ACC112 (cell line): ENCODE measurements at regions not wholly inside any gene's neighbourhood (a gene's known extent, or its start where the extent isn't known, plus 50 kb on each side); places are given as distances from the start of the nearest gene placed in this dataset.

ENCODE experiments used
- H2AFZ ChIP-seq: fragments of 200-600 bp; sonication (generic); one replicate; pipeline ENCODE4 v1.6.0; 2017; ENCODE audit warnings: antibody characterized with exemption, low read length; ENCODE audit not compliant: unreplicated experiment
- H3K27ac ChIP-seq: fragments of 200-600 bp; sonication (generic); 2 replicates; pipeline ENCODE4 v1.5.1; 2014; ENCODE audit warnings: low read depth, mild to moderate bottlenecking, antibody characterized with exemption, low read length, moderate library complexity
- H3K27me3 ChIP-seq: fragments of 200-600 bp; sonication (generic); 2 replicates; pipeline ENCODE4 v1.6.1; 2014; ENCODE audit warnings: mild to moderate bottlenecking, antibody characterized with exemption, low read length, moderate library complexity, mixed read lengths; ENCODE audit not compliant: insufficient read depth
- H3K36me3 ChIP-seq: fragments of 200-600 bp; sonication (generic); 2 replicates; pipeline ENCODE4 v1.6.1; 2016; ENCODE audit warnings: mild to moderate bottlenecking, antibody characterized with exemption, low read length, moderate library complexity, mixed read lengths; ENCODE audit not compliant: insufficient read depth
- H3K4me1 ChIP-seq: fragments of 200-600 bp; sonication (generic); one replicate; pipeline ENCODE4 v1.6.1; 2016; ENCODE audit warnings: low read length, mixed read lengths; ENCODE audit not compliant: insufficient read depth, unreplicated experiment, control insufficient read depth
- H3K4me3 ChIP-seq: fragments of 200-600 bp; sonication (generic); 2 replicates; pipeline ENCODE4 v1.5.1; 2014; ENCODE audit warnings: mild to moderate bottlenecking, low read depth, low read length
- H3K79me2 ChIP-seq: fragments of 200-600 bp; sonication (generic); one replicate; pipeline ENCODE4 v1.6.0; 2016; ENCODE audit warnings: low read length; ENCODE audit not compliant: control insufficient read depth, unreplicated experiment, insufficient read depth

GRCh38 chr17:71753070-71753469 is 367.8 kb upstream of the SOX9 start:
- no peaks in the 10 kb centered on the region for H3K36me3 ChIP-seq
- H3K4me3 ChIP-seq, result no peak overlapping the region
- H3K27me3 ChIP-seq, result no peaks in the 10 kb centered on the region
- H3K79me2 ChIP-seq, result no peaks in the 10 kb centered on the region
- H3K27ac ChIP-seq, result no peak overlapping the region
- H2AFZ ChIP-seq, result no peak overlapping the region
- no peaks in the 10 kb centered on the region for H3K4me1 ChIP-seq

GRCh38 chr17:71757156-71757555 is 363.7 kb upstream of the SOX9 start:
- Histone ChIP-seq H3K79me2 (no peaks in the 10 kb centered on the region), H3K36me3 (no peaks in the 10 kb centered on the region), H3K27ac (no peak overlapping the region), H2AFZ (no peak overlapping the region), H3K4me3 (no peak overlapping the region), H3K4me1 (no peaks in the 10 kb centered on the region), H3K27me3 (no peaks in the 10 kb centered on the region)

- no peaks in the 10 kb centered on the region for H3K4me1 ChIP-seq
- H3K27ac ChIP-seq, result no peak overlapping the region
- no peaks in the 10 kb centered on the region for H3K36me3 ChIP-seq
- H3K27me3 ChIP-seq, result no peaks in the 10 kb centered on the region
- H3K4me3 ChIP-seq, result no peak overlapping the region
- H2AFZ ChIP-seq, result no peak overlapping the region
- H3K79me2 ChIP-seq, result no peaks in the 10 kb centered on the region
These were observed 362.9 kb upstream of the SOX9 start for GRCh38 chr17:71757956-71758355.

GRCh38 chr17:71759422-71760060 is 361.3 kb upstream of the SOX9 start:
- Histone ChIP-seq H3K4me1 (no peaks in the 10 kb centered on the region), H3K4me3 (no peak overlapping the region), H3K79me2 (no peaks in the 10 kb centered on the region), H3K27me3 (no peaks in the 10 kb centered on the region), H3K36me3 (no peaks in the 10 kb centered on the region), H2AFZ (peak overlapping the region; percentile 8), H3K27ac (no peak overlapping the region)

GRCh38 chr17:71760062-71760720 is 360.6 kb upstream of the SOX9 start:
- Histone ChIP-seq H3K27me3 (no peaks in the 10 kb centered on the region), H3K27ac (no peak overlapping the region), H3K79me2 (no peaks in the 10 kb centered on the region)

GRCh38 chr17:71762526-71762925 is 358.3 kb upstream of the SOX9 start:
- Histone ChIP-seq H3K36me3 (no peaks in the 10 kb centered on the region), H3K4me3 (no peak overlapping the region), H2AFZ (no peak overlapping the region), H3K27ac (no peak overlapping the region), H3K4me1 (no peaks in the 10 kb centered on the region), H3K27me3 (no peaks in the 10 kb centered on the region), H3K79me2 (no peaks in the 10 kb centered on the region)

More at GRCh38 chr17:71760062-71760720, 360.6 kb upstream of the SOX9 start:
- Histone ChIP-seq H3K36me3 (no peaks in the 10 kb centered on the region), H2AFZ (no peak overlapping the region), H3K4me3 (no peak overlapping the region), H3K4me1 (no peaks in the 10 kb centered on the region)

- Histone ChIP-seq H3K4me3 (no peak overlapping the region), H2AFZ (no peak overlapping the region), H3K27ac (no peak overlapping the region), H3K36me3 (no peaks in the 10 kb centered on the region), H3K4me1 (no peaks in the 10 kb centered on the region), H3K79me2 (no peaks in the 10 kb centered on the region), H3K27me3 (no peaks in the 10 kb centered on the region)
These were observed 356.3 kb upstream of the SOX9 start for GRCh38 chr17:71764505-71764904.

- H3K4me3 ChIP-seq, result no peak overlapping the region
- H3K27ac ChIP-seq, result no peak overlapping the region
- no peaks in the 10 kb centered on the region for H3K79me2 ChIP-seq
- no peaks in the 10 kb centered on the region for H3K36me3 ChIP-seq
- no peaks in the 10 kb centered on the region for H3K27me3 ChIP-seq
- no peaks in the 10 kb centered on the region for H3K4me1 ChIP-seq
- H2AFZ ChIP-seq, result no peak overlapping the region
These were observed 355.4 kb upstream of the SOX9 start for GRCh38 chr17:71765437-71765836.

- no peaks in the 10 kb centered on the region for H3K27me3 ChIP-seq
- no peaks in the 10 kb centered on the region for H3K4me1 ChIP-seq
- no peak overlapping the region for H2AFZ ChIP-seq
- H3K4me3 ChIP-seq, result no peak overlapping the region
- H3K27ac ChIP-seq, result no peak overlapping the region
- H3K79me2 ChIP-seq, result no peaks in the 10 kb centered on the region
- no peaks in the 10 kb centered on the region for H3K36me3 ChIP-seq
These were observed 351.0 kb upstream of the SOX9 start for GRCh38 chr17:71769850-71770249.

GRCh38 chr17:71777048-71777640 is 343.7 kb upstream of the SOX9 start:
- H3K27ac ChIP-seq, result no peak overlapping the region

GRCh38 chr17:71779482-71779881 is 341.3 kb upstream of the SOX9 start:
- no peak overlapping the region for H3K4me3 ChIP-seq
- no peaks in the 10 kb centered on the region for H3K79me2 ChIP-seq
- H3K27me3 ChIP-seq, result no peaks in the 10 kb centered on the region
- no peak overlapping the region for H2AFZ ChIP-seq
- H3K4me1 ChIP-seq, result peaks cover 10% of the 10 kb centered on the region
- H3K36me3 ChIP-seq, result no peaks in the 10 kb centered on the region
- H3K27ac ChIP-seq, result no peak overlapping the region

More at GRCh38 chr17:71777048-71777640, 343.7 kb upstream of the SOX9 start:
- no peaks in the 10 kb centered on the region for H3K27me3 ChIP-seq
- no peaks in the 10 kb centered on the region for H3K36me3 ChIP-seq
- peaks cover 5% of the 10 kb centered on the region for H3K4me1 ChIP-seq
- H3K4me3 ChIP-seq, result peak overlapping the region; percentile 65
- no peaks in the 10 kb centered on the region for H3K79me2 ChIP-seq
- H2AFZ ChIP-seq, result no peak overlapping the region
